ENCODE measurements at regions not wholly inside any gene's neighbourhood (a gene's known extent, or its start where the extent isn't known, plus 50 kb on each side); places are given as distances from the start of the nearest gene placed in this dataset.

- no peaks in the 10 kb centered on the region for H3K36me3 ChIP-seq (ENCODE audit: control insufficient read depth in 4 of 4, insufficient read depth in 4 of 4, low read length in 3 of 4)
- H3K9me3 ChIP-seq (ENCODE audit: control extremely low read depth in 1 of 5, control insufficient read depth in 4 of 5, insufficient read depth in 2 of 5, low read depth in 1 of 5, low read length in 4 of 5): no peaks in the 10 kb centered on the region
- no peak overlapping the region for H3K4me3 ChIP-seq (ENCODE audit: control insufficient read depth in 1 of 7, extremely low read depth in 1 of 7, insufficient read depth in 4 of 7, low read depth in 2 of 7, low read length in 6 of 7)
- peaks cover 0 to 3% (median 0%) of the 10 kb centered on the region in 5 experiments for H3K27me3 ChIP-seq (replicated peaks in 2 of 5; ENCODE audit: control insufficient read depth in 4 of 5, insufficient read depth in 5 of 5, low read length in 4 of 5)
- no peak overlapping the region for H3K27ac ChIP-seq (ENCODE audit: insufficient read depth in 1 of 2, low read depth in 1 of 2, low read length in 2 of 2, poor library complexity in 1 of 2, severe bottlenecking in 2 of 2)
- no peak for DNase-seq
- POLR2A ChIA-PET: no interaction called here
- 95% methylated on average over 3 of the region's 4 CpGs for WGBS (ENCODE audit: insufficient coverage)
- no peaks in the 10 kb centered on the region for H3K4me1 ChIP-seq (ENCODE audit: control extremely low read depth in 1 of 4, control insufficient read depth in 4 of 4, insufficient read depth in 4 of 4, low read length in 3 of 4)
- CTCF ChIA-PET: interaction anchor here (1.0 kb wide), 1 partner anchor 9 kb away, joined by 3 read pairs; no protein-coding TSS in a partner anchor
Measured at GRCh38 chr12:76276499-76277151, 71.6 kb downstream of the BBS10 start.

DNA sequence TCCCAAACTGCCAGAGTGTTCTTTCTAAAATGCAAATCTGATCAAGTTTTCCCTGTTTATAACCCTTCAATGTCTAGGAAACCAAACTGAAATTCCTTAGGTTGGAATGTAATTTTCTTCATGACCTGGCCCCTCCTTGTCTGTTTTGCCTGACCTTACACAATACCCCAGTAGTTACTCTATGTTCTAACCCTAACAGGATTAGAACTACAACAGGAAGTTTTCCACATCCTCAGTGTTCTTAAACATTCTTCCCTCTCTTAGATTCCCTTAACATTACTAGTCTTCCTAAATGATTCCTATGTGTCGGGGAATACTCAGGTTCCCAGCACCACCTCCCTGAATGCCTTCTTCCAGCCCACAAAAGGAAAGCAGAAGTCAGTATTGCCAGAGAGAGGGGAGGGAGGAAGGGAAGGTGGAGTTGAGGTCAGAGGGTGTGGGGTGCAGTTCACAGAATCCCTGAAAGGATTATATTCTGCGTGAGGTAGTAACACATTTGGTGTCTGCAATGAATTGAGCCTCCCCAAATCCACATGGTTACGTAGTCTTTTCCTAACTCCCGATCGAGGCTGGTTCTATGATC lies 72.6 kb downstream of the BBS10 start:
- 89% methylated on average over 4 of the region's 5 CpGs for WGBS (ENCODE audit: insufficient coverage)
- Histone ChIP-seq H3K4me1 (ENCODE audit: control extremely low read depth in 1 of 4, control insufficient read depth in 4 of 4, insufficient read depth in 4 of 4, low read length in 3 of 4) (no peaks in the 10 kb centered on the region), H3K4me3 (ENCODE audit: control insufficient read depth in 1 of 7, extremely low read depth in 1 of 7, insufficient read depth in 4 of 7, low read depth in 2 of 7, low read length in 6 of 7) (no peak overlapping the region), H3K27ac (ENCODE audit: insufficient read depth in 1 of 2, low read depth in 1 of 2, low read length in 2 of 2, poor library complexity in 1 of 2, severe bottlenecking in 2 of 2) (no peak overlapping the region), H3K36me3 (ENCODE audit: control insufficient read depth in 4 of 4, insufficient read depth in 4 of 4, low read length in 3 of 4) (no peaks in the 10 kb centered on the region), H3K27me3 (replicated peaks in 2 of 5; ENCODE audit: control insufficient read depth in 4 of 5, insufficient read depth in 5 of 5, low read length in 4 of 5) (peaks cover 0 to 3% (median 0%) of the 10 kb centered on the region in 5 experiments), H3K9me3 (ENCODE audit: control extremely low read depth in 1 of 5, control insufficient read depth in 4 of 5, insufficient read depth in 2 of 5, low read depth in 1 of 5, low read length in 4 of 5) (no peaks in the 10 kb centered on the region)
- POLR2A ChIA-PET: no interaction called here
- peak in 1 of 3 donors; percentile 8 for DNase-seq
- CTCF ChIA-PET: no interaction called here

- Histone ChIP-seq H3K4me3 (ENCODE audit: control insufficient read depth in 1 of 7, extremely low read depth in 1 of 7, insufficient read depth in 4 of 7, low read depth in 2 of 7, low read length in 6 of 7) (no peak overlapping the region), H3K4me1 (ENCODE audit: control extremely low read depth in 1 of 4, control insufficient read depth in 4 of 4, insufficient read depth in 4 of 4, low read length in 3 of 4) (no peaks in the 10 kb centered on the region), H3K27me3 (replicated peaks in 2 of 5; ENCODE audit: control insufficient read depth in 4 of 5, insufficient read depth in 5 of 5, low read length in 4 of 5) (peaks cover 0 to 2% (median 0%) of the 10 kb centered on the region in 5 experiments), H3K36me3 (ENCODE audit: control insufficient read depth in 4 of 4, insufficient read depth in 4 of 4, low read length in 3 of 4) (no peaks in the 10 kb centered on the region), H3K27ac (ENCODE audit: insufficient read depth in 1 of 2, low read depth in 1 of 2, low read length in 2 of 2, poor library complexity in 1 of 2, severe bottlenecking in 2 of 2) (no peak overlapping the region), H3K9me3 (ENCODE audit: control extremely low read depth in 1 of 5, control insufficient read depth in 4 of 5, insufficient read depth in 2 of 5, low read depth in 1 of 5, low read length in 4 of 5) (no peaks in the 10 kb centered on the region)
- POLR2A ChIA-PET: no interaction called here
- WGBS (ENCODE audit: insufficient coverage): 100% methylated on average over 1 of the region's 3 CpGs
- CTCF ChIA-PET: no interaction called here
- DNase-seq: no peak
Measured at GRCh38 chr12:76274420-76275083, 73.7 kb downstream of the BBS10 start.

DNA sequence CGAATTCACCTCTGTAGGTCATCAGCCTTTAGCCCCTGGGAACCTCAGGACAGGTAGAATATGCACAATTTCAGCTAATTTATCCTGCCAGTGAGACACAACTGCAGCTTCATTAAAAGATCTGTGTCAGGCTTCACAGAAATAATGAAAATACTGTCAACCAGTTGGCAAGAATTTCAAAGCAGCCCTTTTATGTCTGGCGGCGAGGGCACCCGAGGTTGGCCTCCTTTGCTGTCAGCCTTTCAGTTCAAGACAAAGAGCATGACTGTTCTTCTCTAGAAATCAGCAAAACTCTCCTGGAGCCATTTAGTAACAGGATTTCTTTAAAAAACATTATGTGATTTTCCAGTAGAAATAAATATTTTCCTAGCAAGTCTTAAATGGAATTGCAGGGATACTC lies 75.9 kb downstream of the BBS10 start:
- no peak overlapping the region for H3K27ac ChIP-seq (ENCODE audit: insufficient read depth in 1 of 2, low read depth in 1 of 2, low read length in 2 of 2, poor library complexity in 1 of 2, severe bottlenecking in 2 of 2)
- ChIA-PET CTCF (no interaction called here), POLR2A (no interaction called here)
- H3K4me3 ChIP-seq (ENCODE audit: control insufficient read depth in 1 of 7, extremely low read depth in 1 of 7, insufficient read depth in 4 of 7, low read depth in 2 of 7, low read length in 6 of 7): no peak overlapping the region
- no peaks in the 10 kb centered on the region for H3K27me3 ChIP-seq (replicated peaks in 2 of 5; ENCODE audit: control insufficient read depth in 4 of 5, insufficient read depth in 5 of 5, low read length in 4 of 5)
- no peaks in the 10 kb centered on the region for H3K4me1 ChIP-seq (ENCODE audit: control extremely low read depth in 1 of 4, control insufficient read depth in 4 of 4, insufficient read depth in 4 of 4, low read length in 3 of 4)
- WGBS (ENCODE audit: insufficient coverage): 95% methylated on average over 4 of the region's 4 CpGs
- no peak for DNase-seq
- H3K9me3 ChIP-seq (ENCODE audit: control extremely low read depth in 1 of 5, control insufficient read depth in 4 of 5, insufficient read depth in 2 of 5, low read depth in 1 of 5, low read length in 4 of 5): no peaks in the 10 kb centered on the region
- H3K36me3 ChIP-seq (ENCODE audit: control insufficient read depth in 4 of 4, insufficient read depth in 4 of 4, low read length in 3 of 4): no peaks in the 10 kb centered on the region

GRCh38 chr12:76270657-76271358 lies 77.4 kb downstream of the BBS10 start:
- WGBS (ENCODE audit: insufficient coverage): 100% methylated on average over 1 of the region's 2 CpGs
- CTCF ChIA-PET: no interaction called here
- POLR2A ChIA-PET: no interaction called here
- Histone ChIP-seq H3K27me3 (replicated peaks in 2 of 5; ENCODE audit: control insufficient read depth in 4 of 5, insufficient read depth in 5 of 5, low read length in 4 of 5) (peaks cover 0 to 2% (median 0%) of the 10 kb centered on the region in 5 experiments), H3K4me3 (ENCODE audit: control insufficient read depth in 1 of 7, extremely low read depth in 1 of 7, insufficient read depth in 4 of 7, low read depth in 2 of 7, low read length in 6 of 7) (no peak overlapping the region), H3K9me3 (ENCODE audit: control extremely low read depth in 1 of 5, control insufficient read depth in 4 of 5, insufficient read depth in 2 of 5, low read depth in 1 of 5, low read length in 4 of 5) (no peaks in the 10 kb centered on the region), H3K27ac (ENCODE audit: insufficient read depth in 1 of 2, low read depth in 1 of 2, low read length in 2 of 2, poor library complexity in 1 of 2, severe bottlenecking in 2 of 2) (no peak overlapping the region), H3K36me3 (ENCODE audit: control insufficient read depth in 4 of 4, insufficient read depth in 4 of 4, low read length in 3 of 4) (no peaks in the 10 kb centered on the region), H3K4me1 (ENCODE audit: control extremely low read depth in 1 of 4, control insufficient read depth in 4 of 4, insufficient read depth in 4 of 4, low read length in 3 of 4) (no peaks in the 10 kb centered on the region)
- no peak for DNase-seq

DNA sequence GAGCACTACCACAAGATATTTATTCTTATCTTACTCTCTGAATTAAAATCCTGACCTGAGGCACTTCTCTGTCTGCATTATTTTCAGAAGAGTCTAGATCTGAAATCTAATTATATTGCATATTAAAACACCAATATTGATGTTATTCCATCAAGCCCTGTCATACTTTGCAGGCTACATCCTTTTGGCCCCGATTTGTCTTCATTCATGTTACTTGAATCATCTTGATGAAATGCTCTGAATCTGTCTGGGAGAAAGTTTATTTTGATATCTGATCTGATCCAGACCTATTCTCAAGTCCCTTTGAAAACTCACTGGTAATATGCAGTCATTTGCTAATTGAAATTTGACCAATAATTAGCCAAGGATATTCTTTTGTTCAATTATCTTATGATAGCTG lies 79.9 kb downstream of the BBS10 start:
- H3K9me3 ChIP-seq (ENCODE audit: control extremely low read depth in 1 of 5, control insufficient read depth in 4 of 5, insufficient read depth in 2 of 5, low read depth in 1 of 5, low read length in 4 of 5): no peaks in the 10 kb centered on the region
- 100% methylated on average over 1 of the region's 1 CpG for WGBS (ENCODE audit: insufficient coverage)
- CTCF ChIA-PET: no interaction called here
- POLR2A ChIA-PET: no interaction called here
- H3K27me3 ChIP-seq (replicated peaks in 2 of 5; ENCODE audit: control insufficient read depth in 4 of 5, insufficient read depth in 5 of 5, low read length in 4 of 5): peaks cover 0 to 2% (median 0%) of the 10 kb centered on the region in 5 experiments
- no peak overlapping the region for H3K27ac ChIP-seq (ENCODE audit: insufficient read depth in 1 of 2, low read depth in 1 of 2, low read length in 2 of 2, poor library complexity in 1 of 2, severe bottlenecking in 2 of 2)
- H3K4me1 ChIP-seq (ENCODE audit: control extremely low read depth in 1 of 4, control insufficient read depth in 4 of 4, insufficient read depth in 4 of 4, low read length in 3 of 4): no peaks in the 10 kb centered on the region
- H3K4me3 ChIP-seq (ENCODE audit: control insufficient read depth in 1 of 7, extremely low read depth in 1 of 7, insufficient read depth in 4 of 7, low read depth in 2 of 7, low read length in 6 of 7): no peak overlapping the region
- no peak for DNase-seq
- H3K36me3 ChIP-seq (ENCODE audit: control insufficient read depth in 4 of 4, insufficient read depth in 4 of 4, low read length in 3 of 4): no peaks in the 10 kb centered on the region

DNA sequence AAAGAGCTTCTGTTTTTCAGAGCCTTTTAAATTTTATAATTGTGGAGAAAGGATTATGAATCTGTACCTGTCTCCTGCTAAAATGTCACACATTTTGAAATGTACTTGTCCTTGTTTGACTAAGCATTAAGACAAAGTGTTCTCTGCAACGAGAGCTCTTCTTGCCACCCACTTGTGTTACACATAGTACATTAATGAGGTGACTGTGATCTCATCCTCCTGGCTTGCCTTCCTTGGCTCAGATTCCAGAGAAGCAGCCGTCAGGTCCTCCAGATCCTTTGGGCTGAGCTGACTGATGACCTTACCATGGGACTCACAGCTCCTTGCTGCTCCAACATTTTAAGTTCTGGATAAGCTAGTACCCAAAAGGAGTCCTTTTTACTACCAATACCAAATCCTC lies 81.4 kb downstream of the BBS10 start:
- ChIA-PET POLR2A (no interaction called here), CTCF (interaction anchor here (1.3 kb wide), 1 partner anchor 10 kb away, joined by 3 read pairs; no protein-coding TSS in a partner anchor)
- DNase-seq: no peak
- peaks cover 0 to 2% (median 0%) of the 10 kb centered on the region in 5 experiments for H3K27me3 ChIP-seq (replicated peaks in 2 of 5; ENCODE audit: control insufficient read depth in 4 of 5, insufficient read depth in 5 of 5, low read length in 4 of 5)
- no peaks in the 10 kb centered on the region for H3K4me1 ChIP-seq (ENCODE audit: control extremely low read depth in 1 of 4, control insufficient read depth in 4 of 4, insufficient read depth in 4 of 4, low read length in 3 of 4)
- H3K9me3 ChIP-seq (ENCODE audit: control extremely low read depth in 1 of 5, control insufficient read depth in 4 of 5, insufficient read depth in 2 of 5, low read depth in 1 of 5, low read length in 4 of 5): peaks cover 0 to 2% (median 0%) of the 10 kb centered on the region in 5 experiments
- no peaks in the 10 kb centered on the region for H3K36me3 ChIP-seq (ENCODE audit: control insufficient read depth in 4 of 4, insufficient read depth in 4 of 4, low read length in 3 of 4)
- H3K4me3 ChIP-seq (ENCODE audit: control insufficient read depth in 1 of 7, extremely low read depth in 1 of 7, insufficient read depth in 4 of 7, low read depth in 2 of 7, low read length in 6 of 7): no peak overlapping the region
- 100% methylated on average over 2 of the region's 2 CpGs for WGBS (ENCODE audit: insufficient coverage)
- no peak overlapping the region for H3K27ac ChIP-seq (ENCODE audit: insufficient read depth in 1 of 2, low read depth in 1 of 2, low read length in 2 of 2, poor library complexity in 1 of 2, severe bottlenecking in 2 of 2)
